ENCODE measurements at regions not wholly inside any gene's neighbourhood (a gene's known extent, or its start where the extent isn't known, plus 50 kb on each side); places are given as distances from the start of the nearest gene placed in this dataset.

DNA sequence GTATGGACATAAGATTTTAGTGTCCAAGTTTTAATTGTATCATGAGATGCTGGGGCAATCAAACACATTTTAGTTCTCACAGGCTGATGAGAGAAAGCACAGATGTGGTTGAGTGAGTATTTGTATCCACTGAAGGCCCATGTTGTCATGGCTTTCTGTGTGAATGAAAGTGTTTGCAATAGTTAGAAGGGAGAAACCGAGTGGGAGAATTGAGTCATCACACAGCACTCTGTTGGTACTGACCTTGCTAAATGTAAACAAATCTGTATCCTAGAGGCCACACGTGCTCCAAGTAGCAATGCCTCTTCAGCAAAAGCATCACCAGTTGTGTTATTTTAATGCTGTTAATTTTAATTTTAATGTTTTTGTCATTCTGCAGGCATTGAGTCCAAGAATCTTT lies 121.2 kb downstream of the EMX2 start (continued):
- peak; percentile 79 for TF ChIP-seq NFIC (IDR thresholded peaks at IDR 0.05; ENCODE audit: low read depth, low read length)
- TF ChIP-seq, protein P1, sequence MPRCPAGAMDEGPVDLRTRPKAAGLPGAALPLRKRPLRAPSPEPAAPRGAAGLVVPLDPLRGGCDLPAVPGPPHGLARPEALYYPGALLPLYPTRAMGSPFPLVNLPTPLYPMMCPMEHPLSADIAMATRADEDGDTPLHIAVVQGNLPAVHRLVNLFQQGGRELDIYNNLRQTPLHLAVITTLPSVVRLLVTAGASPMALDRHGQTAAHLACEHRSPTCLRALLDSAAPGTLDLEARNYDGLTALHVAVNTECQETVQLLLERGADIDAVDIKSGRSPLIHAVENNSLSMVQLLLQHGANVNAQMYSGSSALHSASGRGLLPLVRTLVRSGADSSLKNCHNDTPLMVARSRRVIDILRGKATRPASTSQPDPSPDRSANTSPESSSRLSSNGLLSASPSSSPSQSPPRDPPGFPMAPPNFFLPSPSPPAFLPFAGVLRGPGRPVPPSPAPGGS (IDR thresholded peaks at IDR 0.05; ENCODE audit: borderline replicate concordance, insufficient read depth, low read depth, low read length, poor library complexity, severe bottlenecking): peak; percentile 95
- no peak for TF ChIP-seq RFX5 (IDR thresholded peaks at IDR 0.05; ENCODE audit: low read depth, low read length)
- TF ChIP-seq CHD2 (IDR thresholded peaks at IDR 0.05; ENCODE audit: borderline replicate concordance, low read depth, low read length): peak; percentile 56; the same call in 1 of the 2 replicates
- peak; percentile 75; the same call in 1 of the 2 replicates for TF ChIP-seq MXI1 (IDR thresholded peaks at IDR 0.05; ENCODE audit: low read depth, low read length)
- TF ChIP-seq, protein P2, sequence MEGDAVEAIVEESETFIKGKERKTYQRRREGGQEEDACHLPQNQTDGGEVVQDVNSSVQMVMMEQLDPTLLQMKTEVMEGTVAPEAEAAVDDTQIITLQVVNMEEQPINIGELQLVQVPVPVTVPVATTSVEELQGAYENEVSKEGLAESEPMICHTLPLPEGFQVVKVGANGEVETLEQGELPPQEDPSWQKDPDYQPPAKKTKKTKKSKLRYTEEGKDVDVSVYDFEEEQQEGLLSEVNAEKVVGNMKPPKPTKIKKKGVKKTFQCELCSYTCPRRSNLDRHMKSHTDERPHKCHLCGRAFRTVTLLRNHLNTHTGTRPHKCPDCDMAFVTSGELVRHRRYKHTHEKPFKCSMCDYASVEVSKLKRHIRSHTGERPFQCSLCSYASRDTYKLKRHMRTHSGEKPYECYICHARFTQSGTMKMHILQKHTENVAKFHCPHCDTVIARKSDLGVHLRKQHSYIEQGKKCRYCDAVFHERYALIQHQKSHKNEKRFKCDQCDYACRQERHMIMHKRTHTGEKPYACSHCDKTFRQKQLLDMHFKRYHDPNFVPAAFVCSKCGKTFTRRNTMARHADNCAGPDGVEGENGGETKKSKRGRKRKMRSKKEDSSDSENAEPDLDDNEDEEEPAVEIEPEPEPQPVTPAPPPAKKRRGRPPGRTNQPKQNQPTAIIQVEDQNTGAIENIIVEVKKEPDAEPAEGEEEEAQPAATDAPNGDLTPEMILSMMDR (IDR thresholded peaks at IDR 0.05 in 2 of 3, conservative IDR thresholded peaks at IDR 0.05 in 1 of 3; ENCODE audit: control insufficient read depth in 2 of 3, extremely low read depth in 1 of 3, insufficient read depth in 1 of 3, low read depth in 3 of 3, low read length in 3 of 3): no peak
- TF ChIP-seq GABPA (IDR thresholded peaks at IDR 0.05; ENCODE audit: low read depth): no peak
- TF ChIP-seq CBFB (IDR thresholded peaks at IDR 0.05; ENCODE audit: low read depth): 0 out of 2 replicates have a peak, but pooled peaks have one; percentile 32
- TF ChIP-seq NFXL1 (IDR thresholded peaks at IDR 0.05; ENCODE audit: borderline replicate concordance): no peak
- TF ChIP-seq, protein P3, sequence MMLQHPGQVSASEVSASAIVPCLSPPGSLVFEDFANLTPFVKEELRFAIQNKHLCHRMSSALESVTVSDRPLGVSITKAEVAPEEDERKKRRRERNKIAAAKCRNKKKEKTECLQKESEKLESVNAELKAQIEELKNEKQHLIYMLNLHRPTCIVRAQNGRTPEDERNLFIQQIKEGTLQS (IDR thresholded peaks at IDR 0.05; ENCODE audit: borderline replicate concordance, extremely low read depth, low read depth, low read length): no peak
- no peak for TF ChIP-seq NBN (IDR thresholded peaks at IDR 0.05)
- no peak for TF ChIP-seq FOXK2 (IDR thresholded peaks at IDR 0.05)
- no peak for TF ChIP-seq PAX8 (IDR thresholded peaks at IDR 0.05)
- TF ChIP-seq, protein P4, sequence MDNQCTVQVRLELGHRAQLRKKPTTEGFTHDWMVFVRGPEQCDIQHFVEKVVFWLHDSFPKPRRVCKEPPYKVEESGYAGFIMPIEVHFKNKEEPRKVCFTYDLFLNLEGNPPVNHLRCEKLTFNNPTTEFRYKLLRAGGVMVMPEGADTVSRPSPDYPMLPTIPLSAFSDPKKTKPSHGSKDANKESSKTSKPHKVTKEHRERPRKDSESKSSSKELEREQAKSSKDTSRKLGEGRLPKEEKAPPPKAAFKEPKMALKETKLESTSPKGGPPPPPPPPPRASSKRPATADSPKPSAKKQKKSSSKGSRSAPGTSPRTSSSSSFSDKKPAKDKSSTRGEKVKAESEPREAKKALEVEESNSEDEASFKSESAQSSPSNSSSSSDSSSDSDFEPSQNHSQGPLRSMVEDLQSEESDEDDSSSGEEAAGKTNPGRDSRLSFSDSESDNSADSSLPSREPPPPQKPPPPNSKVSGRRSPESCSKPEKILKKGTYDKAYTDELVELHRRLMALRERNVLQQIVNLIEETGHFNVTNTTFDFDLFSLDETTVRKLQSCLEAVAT (IDR thresholded peaks at IDR 0.05): no peak
- TF ChIP-seq IRF4 (IDR thresholded peaks at IDR 0.05; ENCODE audit: low read depth, low read length): peak; percentile 91
- TF ChIP-seq SMAD5 (IDR thresholded peaks at IDR 0.05; ENCODE audit: low read depth): no peak
- no peak for TF ChIP-seq EZH2 (IDR thresholded peaks at IDR 0.05; ENCODE audit: borderline replicate concordance, control insufficient read depth, low read depth, low read length)
- TF ChIP-seq, protein P5, sequence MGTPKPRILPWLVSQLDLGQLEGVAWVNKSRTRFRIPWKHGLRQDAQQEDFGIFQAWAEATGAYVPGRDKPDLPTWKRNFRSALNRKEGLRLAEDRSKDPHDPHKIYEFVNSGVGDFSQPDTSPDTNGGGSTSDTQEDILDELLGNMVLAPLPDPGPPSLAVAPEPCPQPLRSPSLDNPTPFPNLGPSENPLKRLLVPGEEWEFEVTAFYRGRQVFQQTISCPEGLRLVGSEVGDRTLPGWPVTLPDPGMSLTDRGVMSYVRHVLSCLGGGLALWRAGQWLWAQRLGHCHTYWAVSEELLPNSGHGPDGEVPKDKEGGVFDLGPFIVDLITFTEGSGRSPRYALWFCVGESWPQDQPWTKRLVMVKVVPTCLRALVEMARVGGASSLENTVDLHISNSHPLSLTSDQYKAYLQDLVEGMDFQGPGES (IDR thresholded peaks at IDR 0.05): no peak
- peak; percentile 65 to 77 for TF ChIP-seq IKZF2 (IDR thresholded peaks at IDR 0.05)
- no peak for TF ChIP-seq SMARCA5 (IDR thresholded peaks at IDR 0.05)
- peak; percentile 91 for TF ChIP-seq MTA2 (IDR thresholded peaks at IDR 0.05; ENCODE audit: low read depth)
- peak; percentile 68 for TF ChIP-seq NR2F1 (conservative IDR thresholded peaks at IDR 0.05)
- TF ChIP-seq MTA3 (IDR thresholded peaks at IDR 0.05; ENCODE audit: borderline replicate concordance, low read length): no peak
- peak; percentile 17 to 54; a peak in 1 of 4 replicates for TF ChIP-seq CEBPB (IDR thresholded peaks at IDR 0.05; ENCODE audit: borderline replicate concordance in 1 of 2, low read depth in 2 of 2, low read length in 2 of 2)
- TF ChIP-seq SIX5 (IDR thresholded peaks at IDR 0.05; ENCODE audit: low read depth, low read length, severe bottlenecking): no peak
- peak; percentile 88 for TF ChIP-seq RUNX3 (IDR thresholded peaks at IDR 0.05; ENCODE audit: low read length)
- TF ChIP-seq NFYB (IDR thresholded peaks at IDR 0.05; ENCODE audit: insufficient read depth, low read depth, low read length): no peak

All from GM12878 (cell line).